ENCODE measurements at regions not wholly inside any gene's neighbourhood (a gene's known extent, or its start where the extent isn't known, plus 50 kb on each side); places are given as distances from the start of the nearest gene placed in this dataset.

- 94 to 100% methylated on average over 2 of the region's 2 CpGs for WGBS, 2 donors
These were observed 76.1 kb upstream of the RGS2 start for GRCh38 chr1:192732787-192733186.

DNA sequence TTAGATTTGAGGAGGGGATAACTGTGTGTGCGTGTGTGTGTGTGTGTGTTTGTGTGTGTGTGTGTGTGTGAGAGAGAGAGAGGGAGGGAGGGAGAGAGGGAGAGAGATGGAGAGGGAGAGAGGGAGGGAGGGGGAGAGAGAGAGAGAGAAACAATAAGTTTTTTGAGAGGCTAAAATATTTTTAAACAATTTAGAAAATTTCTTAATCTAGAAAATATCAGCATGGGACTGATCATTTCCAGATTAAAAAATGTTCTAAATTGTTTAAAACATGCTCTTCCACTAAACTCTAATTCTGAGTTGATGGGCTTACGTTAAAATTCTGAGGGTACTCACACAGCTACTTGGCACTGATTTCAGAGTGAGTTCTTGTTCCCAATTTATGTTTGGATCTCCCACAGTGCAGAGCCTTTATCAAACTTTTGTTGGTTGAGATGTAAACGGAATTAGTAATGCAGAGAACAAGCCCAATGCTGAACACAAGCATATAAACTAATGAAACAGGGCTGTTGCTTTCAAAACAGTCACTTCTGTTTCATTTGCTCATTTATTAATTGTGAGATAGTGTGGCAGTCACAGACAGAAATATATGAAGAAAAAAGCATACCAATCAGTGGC is 73.4 kb upstream of the RGS2 start:
- Histone ChIP-seq H3K27me3 (no peaks in the 10 kb centered on the region), H3K27ac (no peak overlapping the region), H3K4me3 (replicated peaks in 1 of 3) (no peak overlapping the region), H3K4me1 (no peaks in the 10 kb centered on the region), H3K36me3 (no peaks in the 10 kb centered on the region), H3K9me3 (no peaks in the 10 kb centered on the region)
- DNase-seq = no peak
- no peak for TF ChIP-seq POLR2A (IDR thresholded peaks at IDR 0.05)
- TF ChIP-seq, protein P1, sequence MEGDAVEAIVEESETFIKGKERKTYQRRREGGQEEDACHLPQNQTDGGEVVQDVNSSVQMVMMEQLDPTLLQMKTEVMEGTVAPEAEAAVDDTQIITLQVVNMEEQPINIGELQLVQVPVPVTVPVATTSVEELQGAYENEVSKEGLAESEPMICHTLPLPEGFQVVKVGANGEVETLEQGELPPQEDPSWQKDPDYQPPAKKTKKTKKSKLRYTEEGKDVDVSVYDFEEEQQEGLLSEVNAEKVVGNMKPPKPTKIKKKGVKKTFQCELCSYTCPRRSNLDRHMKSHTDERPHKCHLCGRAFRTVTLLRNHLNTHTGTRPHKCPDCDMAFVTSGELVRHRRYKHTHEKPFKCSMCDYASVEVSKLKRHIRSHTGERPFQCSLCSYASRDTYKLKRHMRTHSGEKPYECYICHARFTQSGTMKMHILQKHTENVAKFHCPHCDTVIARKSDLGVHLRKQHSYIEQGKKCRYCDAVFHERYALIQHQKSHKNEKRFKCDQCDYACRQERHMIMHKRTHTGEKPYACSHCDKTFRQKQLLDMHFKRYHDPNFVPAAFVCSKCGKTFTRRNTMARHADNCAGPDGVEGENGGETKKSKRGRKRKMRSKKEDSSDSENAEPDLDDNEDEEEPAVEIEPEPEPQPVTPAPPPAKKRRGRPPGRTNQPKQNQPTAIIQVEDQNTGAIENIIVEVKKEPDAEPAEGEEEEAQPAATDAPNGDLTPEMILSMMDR (IDR thresholded peaks at IDR 0.05) = no peak
- WGBS, 2 donors = 71 to 79% methylated on average over 3 of the region's 3 CpGs
- intact Hi-C loops (cut with DNase I) = no loop called here

More at GRCh38 chr1:192732787-192733186, 76.1 kb upstream of the RGS2 start:
- TF ChIP-seq, protein P1 (IDR thresholded peaks at IDR 0.05) = no peak
- TF ChIP-seq POLR2A (IDR thresholded peaks at IDR 0.05) = no peak
- H3K4me1 ChIP-seq = no peaks in the 10 kb centered on the region
- no peaks in the 10 kb centered on the region for H3K9me3 ChIP-seq
- H3K4me3 ChIP-seq (replicated peaks in 1 of 3) = no peak overlapping the region
- H3K36me3 ChIP-seq = no peaks in the 10 kb centered on the region
- H3K27me3 ChIP-seq = no peaks in the 10 kb centered on the region
- no peak overlapping the region for H3K27ac ChIP-seq
- no peak for DNase-seq
- intact Hi-C loops (cut with DNase I) = no loop called here

GRCh38 chr1:192737306-192737705 is 71.5 kb upstream of the RGS2 start:
- Histone ChIP-seq H3K36me3 (no peaks in the 10 kb centered on the region), H3K4me1 (no peaks in the 10 kb centered on the region), H3K27me3 (no peaks in the 10 kb centered on the region), H3K27ac (no peak overlapping the region), H3K4me3 (replicated peaks in 1 of 3) (no peak overlapping the region), H3K9me3 (no peaks in the 10 kb centered on the region)
- intact Hi-C loops (cut with DNase I) = no loop called here
- WGBS, 2 donors = 72 to 77% methylated on average over 6 of the region's 6 CpGs
- DNase-seq = no peak
- TF ChIP-seq, protein P1 (IDR thresholded peaks at IDR 0.05) = no peak
- no peak for TF ChIP-seq POLR2A (IDR thresholded peaks at IDR 0.05)

DNA sequence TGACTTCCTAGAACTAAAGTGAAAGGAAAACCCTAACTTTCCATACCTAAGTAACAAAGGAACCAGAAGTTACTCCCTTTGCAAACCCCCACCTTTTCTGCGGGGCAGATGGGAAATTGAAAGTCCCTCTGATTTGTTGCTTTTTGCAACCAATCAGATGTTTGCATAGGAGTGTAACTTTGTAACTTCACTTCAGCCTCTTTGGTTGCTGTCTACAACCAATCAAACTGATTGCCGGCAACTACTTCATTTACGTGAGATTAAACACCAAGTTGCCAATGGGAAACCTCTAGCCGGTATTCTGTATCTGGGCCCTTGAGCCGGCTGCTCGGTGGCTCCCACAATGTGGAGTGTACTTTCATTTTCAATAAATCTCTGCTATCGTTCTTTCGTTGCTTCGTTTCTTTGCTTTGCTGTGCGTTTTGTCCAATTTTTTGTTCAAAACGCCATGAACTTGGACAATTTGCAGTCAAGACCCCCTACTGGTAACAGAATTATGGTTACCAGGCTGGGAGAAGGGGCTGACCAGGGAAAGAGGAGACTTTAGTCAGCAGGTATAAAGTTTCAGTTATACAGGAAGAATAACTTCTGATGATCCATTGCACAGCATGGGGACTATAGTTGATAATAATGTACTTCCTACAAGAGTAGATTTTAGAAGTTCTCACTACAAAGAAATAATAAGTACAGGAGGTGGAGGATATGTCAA is 69.2 kb upstream of the RGS2 start:
- DNase-seq = no peak
- 87 to 96% methylated on average over 11 of the region's 11 CpGs for WGBS, 2 donors
- Histone ChIP-seq H3K4me3 (replicated peaks in 1 of 3) (no peak overlapping the region), H3K4me1 (no peaks in the 10 kb centered on the region), H3K36me3 (no peaks in the 10 kb centered on the region), H3K9me3 (no peaks in the 10 kb centered on the region), H3K27ac (no peak overlapping the region), H3K27me3 (no peaks in the 10 kb centered on the region)
- intact Hi-C loops (cut with DNase I) = no loop called here
- TF ChIP-seq, protein P1 (IDR thresholded peaks at IDR 0.05) = no peak
- no peak for TF ChIP-seq POLR2A (IDR thresholded peaks at IDR 0.05)

DNA sequence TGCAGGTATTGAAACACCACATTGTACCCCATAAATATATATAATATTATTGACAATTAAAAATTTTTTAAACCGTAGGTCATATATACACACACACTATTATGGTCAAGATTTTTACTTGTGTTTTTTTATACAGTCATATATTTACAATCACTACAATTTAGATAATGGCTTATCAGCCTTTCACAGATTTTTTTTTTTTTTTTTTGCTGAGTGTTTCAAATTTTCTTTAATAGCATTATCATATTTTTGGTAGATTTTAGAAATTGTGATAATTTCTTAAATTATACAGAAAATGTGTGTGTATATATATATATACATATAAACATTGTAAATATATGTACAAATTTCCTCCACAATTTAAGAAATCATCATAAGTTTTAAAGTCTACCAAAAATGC is 68.6 kb upstream of the RGS2 start:
- no peaks in the 10 kb centered on the region for H3K4me1 ChIP-seq
- no peak overlapping the region for H3K4me3 ChIP-seq (replicated peaks in 1 of 3)
- no peaks in the 10 kb centered on the region for H3K36me3 ChIP-seq
- H3K27ac ChIP-seq = no peak overlapping the region
- no peaks in the 10 kb centered on the region for H3K27me3 ChIP-seq
- H3K9me3 ChIP-seq = no peaks in the 10 kb centered on the region
- intact Hi-C loops (cut with DNase I) = no loop called here
- TF ChIP-seq, protein P1 (IDR thresholded peaks at IDR 0.05) = no peak
- no peak for TF ChIP-seq POLR2A (IDR thresholded peaks at IDR 0.05)
- WGBS, 2 donors = 99 to 100% methylated on average over 1 of the region's 1 CpG
- DNase-seq = no peak
